ENCODE measurements at regions not wholly inside any gene's neighbourhood (a gene's known extent, or its start where the extent isn't known, plus 50 kb on each side); places are given as distances from the start of the nearest gene placed in this dataset.

GRCh38 chr17:13721705-13722104 lies 120.0 kb upstream of the HS3ST3A1 start:
- TF ChIP-seq CTCF (conservative IDR thresholded peaks at IDR 0.05; ENCODE audit: low read depth, low read length), result no peak
- TF ChIP-seq EZH2 (IDR thresholded peaks at IDR 0.05; ENCODE audit: borderline replicate concordance, low read depth, low read length, poor library complexity, severe bottlenecking), result no peak

Data from A673 (cell line).